HG03280 (cell line): ENCODE measurements at regions not wholly inside any gene's neighbourhood (a gene's known extent, or its start where the extent isn't known, plus 50 kb on each side); places are given as distances from the start of the nearest gene placed in this dataset.

Source experiments
- ATAC-seq: cut with Tn5 transposase; IDR thresholded peaks from one replicate; pipeline ENCODE4 v1.9.1; 2021; ENCODE audit warnings: mild to moderate bottlenecking, moderate library complexity; ENCODE audit not compliant: unreplicated experiment

DNA sequence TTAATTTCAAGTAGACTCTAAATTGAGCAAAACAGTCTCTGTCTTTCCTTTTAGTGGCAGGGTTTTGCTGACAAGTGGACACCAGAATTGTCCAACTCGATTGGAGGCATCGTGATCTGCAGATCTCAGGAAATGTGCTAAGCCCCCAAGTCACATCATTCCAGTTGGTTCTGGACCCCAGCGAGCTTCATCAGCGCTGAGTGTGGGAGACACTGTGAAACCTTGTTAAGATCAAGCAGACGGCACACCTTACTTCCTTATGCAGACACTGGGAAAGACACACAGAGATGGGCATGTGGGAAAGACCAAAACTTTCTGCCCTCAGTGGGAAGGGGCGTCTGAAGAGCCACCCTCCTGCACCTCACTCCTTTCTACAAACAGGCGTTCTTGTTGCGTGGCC lies 440.8 kb downstream of the GLRX3 start:
- no peak for ATAC-seq

DNA sequence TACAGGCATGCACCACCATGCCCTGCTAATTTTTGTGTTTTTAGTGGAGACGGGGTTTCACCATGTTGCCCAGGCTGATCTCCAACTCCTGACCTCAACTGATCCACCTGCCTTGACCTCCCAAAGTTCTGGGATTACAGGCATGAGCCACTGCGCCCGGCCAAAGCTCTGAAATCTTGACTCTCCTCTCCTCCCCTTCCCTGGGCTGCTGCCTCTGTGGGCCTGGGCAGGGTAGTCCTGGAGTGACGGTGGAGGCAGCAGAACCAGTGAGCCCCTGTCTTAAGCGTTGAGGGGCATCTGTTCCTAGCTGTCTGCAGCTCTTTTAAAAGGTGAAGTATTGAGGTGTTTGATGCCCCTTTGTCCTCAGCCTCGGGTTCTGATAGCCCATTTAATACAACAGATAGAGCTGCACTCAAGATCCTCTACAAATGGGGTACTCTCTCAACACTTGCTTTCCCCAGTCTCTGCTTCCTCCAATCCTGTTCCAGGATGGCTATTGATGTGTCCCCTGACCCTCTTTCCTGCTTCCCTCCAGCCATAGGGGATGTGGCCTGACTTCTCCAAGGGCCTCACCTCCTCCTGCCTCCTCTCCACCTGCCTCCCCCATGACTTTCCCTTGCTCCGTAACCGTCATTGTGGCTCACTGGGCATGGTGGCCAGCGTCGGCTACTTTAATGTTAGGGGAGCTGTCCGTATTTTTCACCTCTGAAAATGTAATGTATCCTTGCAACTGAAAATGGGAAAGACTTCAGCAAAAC lies 442.5 kb downstream of the GLRX3 start:
- ATAC-seq: no peak

- no peak for ATAC-seq
Observed at GRCh38 chr10:130579913-130580312, 443.7 kb downstream of the GLRX3 start.

GRCh38 chr10:130580975-130581374 lies 444.8 kb downstream of the GLRX3 start:
- no peak for ATAC-seq

GRCh38 chr10:130587718-130588117 lies 451.5 kb downstream of the GLRX3 start:
- no peak for ATAC-seq

GRCh38 chr10:130606001-130606405 lies 469.8 kb downstream of the GLRX3 start:
- no peak for ATAC-seq

- no peak for ATAC-seq
Observed at GRCh38 chr10:130607366-130607765, 471.2 kb downstream of the GLRX3 start.

DNA sequence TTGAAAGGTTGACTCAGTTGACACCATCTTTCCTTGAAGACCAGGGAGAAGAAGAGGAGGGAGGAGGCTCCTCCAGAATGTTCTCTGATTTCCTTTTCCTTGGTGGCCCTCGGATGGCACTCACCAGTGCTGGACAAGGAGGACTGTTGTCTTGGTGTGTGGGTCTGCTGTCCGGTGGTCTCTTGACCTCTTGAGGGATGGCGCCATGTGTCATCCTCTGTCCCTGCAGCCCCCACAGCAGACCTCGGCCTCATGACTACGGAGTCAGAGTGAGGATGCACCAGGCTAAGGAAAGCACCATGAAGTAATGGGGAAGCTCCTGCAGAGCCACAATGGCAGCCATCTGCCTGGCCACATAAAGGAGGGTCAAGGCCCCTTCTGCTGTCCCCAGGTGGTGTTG lies 475.0 kb downstream of the GLRX3 start:
- no peak for ATAC-seq

GRCh38 chr10:130615457-130615856 lies 479.3 kb downstream of the GLRX3 start:
- ATAC-seq: no peak

GRCh38 chr10:130617985-130618384 lies 481.8 kb downstream of the GLRX3 start:
- no peak for ATAC-seq

DNA sequence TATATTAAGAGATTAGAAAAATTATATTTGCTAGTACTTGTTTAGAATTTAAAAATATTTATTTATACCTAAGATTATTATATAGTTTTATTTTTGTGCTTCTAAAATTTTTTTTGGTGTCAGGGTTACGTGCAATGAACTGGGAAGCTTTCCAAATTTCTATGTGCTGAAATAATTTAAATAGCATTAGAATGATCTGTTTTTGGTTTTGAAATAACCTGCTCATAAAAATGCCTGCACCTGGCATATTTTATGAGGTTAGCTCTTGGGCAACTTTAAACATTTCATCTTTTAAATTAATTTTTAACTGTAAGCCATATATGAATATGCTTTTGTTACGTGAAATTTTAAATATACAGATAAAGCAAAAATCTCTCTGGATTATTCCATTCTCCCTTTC lies 482.5 kb downstream of the GLRX3 start:
- no peak for ATAC-seq

DNA sequence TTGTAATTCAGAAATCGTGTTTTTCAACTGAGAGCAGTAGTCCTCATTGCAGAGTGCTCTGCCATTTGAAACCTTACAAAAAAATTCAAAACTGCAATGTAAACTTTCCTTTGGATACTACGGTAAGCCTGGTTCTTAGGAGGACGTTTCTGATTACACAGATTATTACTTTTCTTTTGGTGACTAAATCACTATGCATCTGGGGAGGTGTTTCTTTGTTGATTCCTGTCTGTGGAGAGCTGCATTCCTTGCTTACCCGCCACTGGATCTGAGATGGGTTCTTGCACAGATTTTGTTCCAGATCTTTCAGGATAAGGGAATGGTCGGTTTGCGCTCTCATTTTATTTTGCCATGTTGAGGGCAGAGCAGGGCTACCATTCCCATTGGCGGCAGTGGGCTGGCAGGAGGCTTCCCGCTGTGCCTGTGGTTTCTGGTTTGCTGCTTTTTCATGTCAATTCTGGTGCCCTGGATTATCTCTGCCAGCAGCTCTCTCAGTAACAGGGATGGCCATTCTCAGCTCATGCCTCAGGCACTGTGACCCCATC lies 485.1 kb downstream of the GLRX3 start:
- no peak for ATAC-seq

DNA sequence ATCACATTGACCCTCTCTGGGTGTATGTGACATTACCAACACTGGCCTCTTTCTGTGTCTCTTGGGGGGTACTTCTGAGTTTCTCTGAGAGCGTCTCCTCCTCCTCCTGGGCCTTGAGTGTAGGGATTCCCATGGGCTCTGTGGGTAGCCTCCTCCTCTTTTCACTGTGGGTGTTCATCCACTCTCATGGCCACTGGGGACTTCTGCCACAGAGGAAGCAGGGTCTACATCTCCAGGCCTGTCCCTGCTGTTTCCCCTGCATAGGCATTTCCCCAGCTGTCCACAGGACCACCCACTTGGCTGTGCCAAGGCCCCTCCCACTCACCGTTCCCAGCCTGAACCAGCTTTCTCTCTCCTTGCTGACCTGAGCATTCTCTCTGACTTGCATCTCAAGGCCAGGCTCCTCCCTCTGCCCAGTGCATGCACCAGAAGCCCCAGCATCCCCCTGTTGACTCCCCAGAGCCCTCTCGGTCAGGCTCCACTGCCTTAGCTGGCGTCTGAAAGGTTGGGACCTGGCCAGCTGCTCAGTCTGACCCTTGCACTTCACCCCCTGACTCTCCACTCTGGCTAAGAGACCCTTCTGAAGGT lies 487.6 kb downstream of the GLRX3 start:
- ATAC-seq: no peak

- no peak for ATAC-seq
Observed at GRCh38 chr10:130627346-130628045, 491.3 kb downstream of the GLRX3 start.

DNA sequence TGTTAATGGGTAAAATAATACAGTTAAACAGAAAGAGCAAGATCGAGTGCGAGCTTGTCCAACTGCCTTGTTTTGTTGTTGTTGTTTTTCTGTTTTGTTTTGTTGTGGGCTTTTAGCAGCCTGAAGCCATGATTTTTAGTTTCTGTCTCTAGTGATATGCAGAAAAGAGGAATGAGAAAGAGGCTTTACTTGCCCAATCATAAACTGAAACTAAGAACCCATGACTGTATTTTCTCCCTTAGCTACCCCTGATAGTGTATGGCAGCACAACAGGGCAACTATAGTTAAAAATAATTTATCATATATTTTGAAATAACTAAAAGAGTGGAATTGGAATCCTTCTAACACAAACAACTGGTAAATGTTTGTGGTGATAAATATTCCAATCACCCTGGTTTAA lies 493.9 kb downstream of the GLRX3 start:
- no peak for ATAC-seq

DNA sequence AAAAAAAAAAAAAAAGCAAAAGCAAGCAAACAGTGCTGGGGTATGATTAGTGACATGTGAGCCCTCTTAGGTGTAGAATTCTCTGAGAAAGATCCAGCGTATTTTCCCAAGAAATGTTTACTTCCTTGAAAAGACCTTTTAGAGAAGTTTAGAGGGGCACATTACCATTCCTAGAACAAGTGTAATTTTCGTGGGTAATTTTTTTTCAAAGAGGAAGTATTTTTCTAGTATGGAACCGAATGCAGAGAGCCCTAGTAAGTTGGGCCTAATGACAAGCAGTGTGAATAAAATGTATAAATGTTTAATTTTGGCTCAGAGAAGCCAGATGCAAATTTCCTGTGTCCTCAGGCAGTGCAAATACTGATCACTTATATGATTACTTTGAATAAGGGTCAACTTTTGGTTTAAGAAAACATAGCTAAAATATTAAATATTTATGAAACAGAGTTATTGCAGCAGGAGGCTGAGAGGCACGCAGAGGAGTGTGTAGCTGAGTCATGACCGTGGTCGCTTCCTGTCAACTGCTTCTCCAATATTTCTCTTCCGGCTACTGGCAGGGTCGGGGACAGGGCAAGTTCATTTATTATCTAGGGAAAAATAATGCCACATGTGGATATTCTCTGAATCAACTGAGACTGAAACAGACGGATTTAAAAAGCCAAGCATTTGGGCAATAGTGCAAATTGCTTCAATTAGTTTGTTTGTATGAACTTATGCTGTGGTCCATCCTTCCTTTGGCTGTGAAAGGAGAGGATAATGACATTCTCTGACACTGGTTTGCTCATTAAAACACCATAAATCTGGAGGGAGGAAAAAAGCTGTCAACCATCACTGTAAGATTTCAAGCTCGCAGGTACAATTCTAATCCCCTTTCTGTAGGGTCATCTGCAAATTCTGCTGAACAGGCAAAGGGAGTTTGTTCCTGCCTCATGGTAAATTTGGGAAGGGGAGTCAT lies 495.2 kb downstream of the GLRX3 start:
- ATAC-seq: no peak

DNA sequence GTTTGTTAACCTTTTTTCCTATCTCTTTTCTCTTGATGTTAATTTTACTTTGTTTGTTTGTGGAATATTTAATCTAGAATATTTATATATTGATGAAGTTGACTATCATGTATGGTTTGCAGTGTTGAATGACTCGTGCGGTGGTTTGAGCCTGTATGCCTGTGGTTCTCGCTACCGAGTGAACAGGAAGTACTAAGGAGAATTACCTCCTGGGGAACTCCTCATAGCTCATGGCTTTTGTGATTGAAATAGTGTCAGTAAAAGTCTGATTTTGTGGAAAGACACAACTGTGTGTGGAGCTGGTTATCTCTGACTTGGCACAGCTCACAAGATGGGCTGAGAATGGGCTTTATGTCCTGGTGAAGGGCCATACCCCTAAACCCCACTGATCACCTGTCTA lies 498.6 kb downstream of the GLRX3 start:
- no peak for ATAC-seq

- ATAC-seq: no peak
Observed at GRCh38 chr10:130635528-130635927, 499.3 kb downstream of the GLRX3 start.

- ATAC-seq: no peak
Observed at GRCh38 chr10:130636313-130636930, 500.2 kb downstream of the GLRX3 start.

- no peak for ATAC-seq
Observed at GRCh38 chr10:130637089-130637676, 501.0 kb downstream of the GLRX3 start.
